Mammary epithelial cell (primary cell): ENCODE measurements at regions not wholly inside any gene's neighbourhood (a gene's known extent, or its start where the extent isn't known, plus 50 kb on each side); places are given as distances from the start of the nearest gene placed in this dataset.

Experiments
- EZH2 ChIP-seq: IDR thresholded peaks from 2 replicates; pipeline ENCODE4 v1.6.1; 2012; ENCODE audit warnings: low read length, inconsistent platforms, borderline replicate concordance
- TF ChIP-seq, protein P1 (sequence below), 2 donors: IDR thresholded peaks in 1 of 2; conservative IDR thresholded peaks in 1 of 2; 2 replicates each; pipeline ENCODE4 v1.5.1; 2011 to 2012; ENCODE audit warnings: inconsistent platforms in 2 of 2, low read length in 2 of 2, mild to moderate bottlenecking in 2 of 2, control low read depth in 1 of 2, low read depth in 1 of 2; ENCODE audit not compliant: insufficient read depth in 1 of 2; ENCODE audit errors: extremely low read depth in 1 of 2

DNA sequence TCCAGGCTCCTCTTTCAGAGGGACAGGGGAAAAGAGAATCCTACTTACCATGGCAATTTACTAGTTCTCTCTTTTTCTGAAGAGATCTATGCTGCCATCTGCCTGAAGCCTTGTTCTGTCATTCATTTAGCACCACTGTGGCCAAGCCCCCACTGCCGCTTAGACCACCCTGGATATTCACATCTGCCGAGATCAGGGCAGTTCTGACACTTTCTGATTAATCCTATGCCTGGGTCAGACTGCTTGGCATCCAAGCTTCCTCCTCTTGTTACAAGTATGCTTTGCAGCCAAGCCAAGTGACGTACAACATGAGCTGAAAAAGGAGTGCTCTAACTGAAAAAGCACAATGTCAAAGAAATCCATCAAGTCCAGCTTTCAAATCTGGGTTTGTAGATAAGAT, 332.6 kb downstream of the SUCLG1 start:
- TF ChIP-seq, protein P1, sequence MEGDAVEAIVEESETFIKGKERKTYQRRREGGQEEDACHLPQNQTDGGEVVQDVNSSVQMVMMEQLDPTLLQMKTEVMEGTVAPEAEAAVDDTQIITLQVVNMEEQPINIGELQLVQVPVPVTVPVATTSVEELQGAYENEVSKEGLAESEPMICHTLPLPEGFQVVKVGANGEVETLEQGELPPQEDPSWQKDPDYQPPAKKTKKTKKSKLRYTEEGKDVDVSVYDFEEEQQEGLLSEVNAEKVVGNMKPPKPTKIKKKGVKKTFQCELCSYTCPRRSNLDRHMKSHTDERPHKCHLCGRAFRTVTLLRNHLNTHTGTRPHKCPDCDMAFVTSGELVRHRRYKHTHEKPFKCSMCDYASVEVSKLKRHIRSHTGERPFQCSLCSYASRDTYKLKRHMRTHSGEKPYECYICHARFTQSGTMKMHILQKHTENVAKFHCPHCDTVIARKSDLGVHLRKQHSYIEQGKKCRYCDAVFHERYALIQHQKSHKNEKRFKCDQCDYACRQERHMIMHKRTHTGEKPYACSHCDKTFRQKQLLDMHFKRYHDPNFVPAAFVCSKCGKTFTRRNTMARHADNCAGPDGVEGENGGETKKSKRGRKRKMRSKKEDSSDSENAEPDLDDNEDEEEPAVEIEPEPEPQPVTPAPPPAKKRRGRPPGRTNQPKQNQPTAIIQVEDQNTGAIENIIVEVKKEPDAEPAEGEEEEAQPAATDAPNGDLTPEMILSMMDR (conservative IDR thresholded peaks at IDR 0.05 in 1 of 2, IDR thresholded peaks at IDR 0.05 in 1 of 2; ENCODE audit: extremely low read depth in 1 of 2, insufficient read depth in 1 of 2, low read depth in 1 of 2, low read length in 2 of 2): no peak
- TF ChIP-seq EZH2: no peak
